Smooth muscle cell (in vitro differentiated cells): ENCODE measurements at regions not wholly inside any gene's neighbourhood (a gene's known extent, or its start where the extent isn't known, plus 50 kb on each side); places are given as distances from the start of the nearest gene placed in this dataset.

ENCODE experiments used
- DNase-seq: peaks from one replicate; lab custom pipeline; 2025; ENCODE audit not compliant: unreplicated experiment; lab: John Stamatoyannopoulos, UW
- H2AFZ ChIP-seq: fragments of 200-600 bp; sonication (generic); 2 replicates; pipeline ENCODE4 v1.6.0; 2016; ENCODE audit warnings: antibody characterized with exemption, low read depth, mild to moderate bottlenecking
- H3F3A ChIP-seq: fragments of 200-600 bp; sonication (generic); 2 replicates; pipeline ENCODE4 v1.6.0; 2017; ENCODE audit warnings: antibody characterized with exemption, low read depth
- H3K27ac ChIP-seq: fragments of 200-600 bp; sonication (generic); 2 replicates; pipeline ENCODE4 v1.5.1; 2016; ENCODE audit warnings: low read depth, mild to moderate bottlenecking
- H3K27me3 ChIP-seq: fragments of 200-600 bp; sonication (generic); 2 replicates; pipeline ENCODE4 v1.6.1; 2016; ENCODE audit warnings: low read depth, mild to moderate bottlenecking
- H3K36me3 ChIP-seq: fragments of 200-600 bp; sonication (generic); 2 replicates; pipeline ENCODE4 v1.5.1; 2016; ENCODE audit warnings: low read depth
- H3K4me1 ChIP-seq: fragments of 200-600 bp; sonication (generic); 2 replicates; pipeline ENCODE4 v1.5.1; 2016; ENCODE audit warnings: low read depth
- H3K4me2 ChIP-seq: fragments of 200-600 bp; sonication (generic); 2 replicates; pipeline ENCODE4 v1.6.0; 2016; ENCODE audit warnings: mild to moderate bottlenecking
- H3K4me3 ChIP-seq: fragments of 200-600 bp; sonication (generic); 2 replicates; pipeline ENCODE4 v1.5.1; 2016; ENCODE audit warnings: mild to moderate bottlenecking
- H3K79me2 ChIP-seq: fragments of 200-600 bp; sonication (generic); 2 replicates; pipeline ENCODE4 v1.6.0; 2016; ENCODE audit warnings: low read depth, mild to moderate bottlenecking
- H3K9ac ChIP-seq: fragments of 200-600 bp; sonication (generic); 2 replicates; pipeline ENCODE4 v1.6.0; 2016; ENCODE audit warnings: low read depth
- H3K9me3 ChIP-seq: fragments of 200-600 bp; sonication (generic); replicated peaks from 2 replicates; pipeline ENCODE4 v1.5.1; 2016; ENCODE audit warnings: low read depth
- H4K20me1 ChIP-seq: fragments of 200-600 bp; sonication (generic); 2 replicates; pipeline ENCODE4 v1.6.0; 2016; ENCODE audit warnings: low read depth
- WGBS: methylation state at CpG from one replicate; pipeline ENCODE4 v1.1.7; 2016; ENCODE audit warnings: low lambda C conversion rate; 5-methylcytosine and 5-hydroxymethylcytosine counted together
- TF ChIP-seq, protein P1 (sequence below): fragments of 200-600 bp; sonication (generic); IDR thresholded peaks from 2 replicates; pipeline ENCODE4 v1.5.1; 2017; ENCODE audit warnings: borderline replicate concordance, mild to moderate bottlenecking, antibody characterized with exemption; ENCODE audit not compliant: insufficient read depth, poor library complexity, severe bottlenecking

DNA sequence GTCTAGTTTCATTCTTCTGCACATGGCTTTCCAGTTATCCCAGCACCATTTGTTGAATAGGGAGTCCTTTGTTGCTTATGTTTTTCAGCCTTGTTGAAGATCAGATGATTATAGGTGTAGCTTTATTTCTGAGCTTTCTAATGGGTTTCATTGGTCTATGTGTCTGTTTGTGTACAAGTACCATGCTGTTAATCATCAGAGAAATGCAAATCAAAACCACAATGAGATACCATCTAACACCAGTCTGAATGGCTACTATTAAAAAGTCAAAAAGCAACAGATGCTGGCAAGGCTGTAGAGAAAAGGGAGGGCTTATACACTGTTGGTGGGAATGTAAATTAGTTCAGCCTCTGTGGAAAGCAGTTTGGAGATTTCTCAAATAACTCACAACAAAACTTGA, 321.5 kb upstream of the PTBP2 start:
- Histone ChIP-seq H3K9me3 (no peaks in the 10 kb centered on the region), H3K79me2 (no peaks in the 10 kb centered on the region), H3F3A (no peaks in the 10 kb centered on the region), H2AFZ (no peak overlapping the region), H3K4me3 (no peak overlapping the region), H3K9ac (no peak overlapping the region), H3K36me3 (no peaks in the 10 kb centered on the region), H3K27me3 (no peaks in the 10 kb centered on the region), H3K27ac (no peak overlapping the region), H3K4me1 (no peaks in the 10 kb centered on the region), H3K4me2 (no peak overlapping the region), H4K20me1 (no peaks in the 10 kb centered on the region)
- TF ChIP-seq, protein P1, sequence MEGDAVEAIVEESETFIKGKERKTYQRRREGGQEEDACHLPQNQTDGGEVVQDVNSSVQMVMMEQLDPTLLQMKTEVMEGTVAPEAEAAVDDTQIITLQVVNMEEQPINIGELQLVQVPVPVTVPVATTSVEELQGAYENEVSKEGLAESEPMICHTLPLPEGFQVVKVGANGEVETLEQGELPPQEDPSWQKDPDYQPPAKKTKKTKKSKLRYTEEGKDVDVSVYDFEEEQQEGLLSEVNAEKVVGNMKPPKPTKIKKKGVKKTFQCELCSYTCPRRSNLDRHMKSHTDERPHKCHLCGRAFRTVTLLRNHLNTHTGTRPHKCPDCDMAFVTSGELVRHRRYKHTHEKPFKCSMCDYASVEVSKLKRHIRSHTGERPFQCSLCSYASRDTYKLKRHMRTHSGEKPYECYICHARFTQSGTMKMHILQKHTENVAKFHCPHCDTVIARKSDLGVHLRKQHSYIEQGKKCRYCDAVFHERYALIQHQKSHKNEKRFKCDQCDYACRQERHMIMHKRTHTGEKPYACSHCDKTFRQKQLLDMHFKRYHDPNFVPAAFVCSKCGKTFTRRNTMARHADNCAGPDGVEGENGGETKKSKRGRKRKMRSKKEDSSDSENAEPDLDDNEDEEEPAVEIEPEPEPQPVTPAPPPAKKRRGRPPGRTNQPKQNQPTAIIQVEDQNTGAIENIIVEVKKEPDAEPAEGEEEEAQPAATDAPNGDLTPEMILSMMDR: no peak
- DNase-seq: no peak

DNA sequence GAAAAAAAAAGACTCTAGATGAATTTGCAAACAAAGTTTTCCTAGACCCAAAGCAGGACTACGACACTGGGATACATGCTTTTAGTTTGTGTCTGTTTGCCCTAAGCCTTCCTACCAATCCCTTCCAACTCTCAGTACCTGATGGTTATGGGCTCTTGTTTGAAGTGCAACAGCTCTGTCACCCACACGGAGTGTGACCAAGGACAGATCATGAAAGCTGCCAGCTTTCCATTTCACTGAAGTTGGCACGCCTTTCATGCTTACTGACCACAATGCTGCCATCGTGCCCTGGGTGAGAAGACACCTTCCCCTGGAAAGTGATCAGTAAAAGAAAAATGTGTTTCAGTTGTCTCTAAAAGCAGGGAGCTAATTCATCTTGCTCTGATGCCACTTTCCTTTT, 312.5 kb upstream of the PTBP2 start:
- Histone ChIP-seq H2AFZ (no peak overlapping the region), H3K4me2 (no peak overlapping the region)
- WGBS: 74% methylated on average over 4 of the region's 4 CpGs

DNA sequence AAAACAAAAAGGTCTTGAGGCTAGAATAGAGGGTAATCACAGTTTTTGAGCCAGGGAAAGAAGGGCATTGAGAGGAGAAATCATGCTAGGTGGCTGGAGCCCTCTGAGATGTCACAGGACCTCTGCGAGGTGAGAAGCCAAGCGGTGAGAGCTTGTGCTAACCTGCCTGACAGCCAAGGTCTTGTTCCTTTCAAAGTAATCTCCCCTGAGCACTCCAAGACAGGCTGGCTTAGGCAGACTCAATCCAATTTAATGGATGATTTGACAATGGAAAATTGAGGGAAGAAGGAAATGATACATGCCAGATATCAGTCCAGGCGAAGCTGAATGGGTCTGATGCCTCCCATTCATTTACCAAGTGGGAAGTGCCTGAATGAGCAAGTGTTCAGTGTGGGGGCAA, 311.9 kb upstream of the PTBP2 start:
- Histone ChIP-seq H3K27me3 (peaks cover 11% of the 10 kb centered on the region), H3K4me3 (no peak overlapping the region), H3F3A (no peaks in the 10 kb centered on the region), H3K9ac (no peak overlapping the region), H3K36me3 (no peaks in the 10 kb centered on the region), H3K9me3 (no peaks in the 10 kb centered on the region), H3K79me2 (no peaks in the 10 kb centered on the region), H3K27ac (no peak overlapping the region), H3K4me1 (no peaks in the 10 kb centered on the region), H2AFZ (no peak overlapping the region), H4K20me1 (no peaks in the 10 kb centered on the region), H3K4me2 (no peak overlapping the region)
- WGBS: 69% methylated on average over 3 of the region's 3 CpGs
- DNase-seq: no peak
- TF ChIP-seq, protein P1: no peak

More for the DNA sequence above, 312.5 kb upstream of the PTBP2 start:
- H3K4me3 ChIP-seq: no peak overlapping the region
- no peaks in the 10 kb centered on the region for H3K36me3 ChIP-seq
- H3K9me3 ChIP-seq: no peaks in the 10 kb centered on the region
- DNase-seq: no peak
- H3K9ac ChIP-seq: no peak overlapping the region
- H3K27ac ChIP-seq: no peak overlapping the region
- H3F3A ChIP-seq: no peaks in the 10 kb centered on the region
- H3K27me3 ChIP-seq: peaks cover 11% of the 10 kb centered on the region
- H3K4me1 ChIP-seq: no peaks in the 10 kb centered on the region
- H3K79me2 ChIP-seq: no peaks in the 10 kb centered on the region
- H4K20me1 ChIP-seq: no peaks in the 10 kb centered on the region
- TF ChIP-seq, protein P1: no peak

DNA sequence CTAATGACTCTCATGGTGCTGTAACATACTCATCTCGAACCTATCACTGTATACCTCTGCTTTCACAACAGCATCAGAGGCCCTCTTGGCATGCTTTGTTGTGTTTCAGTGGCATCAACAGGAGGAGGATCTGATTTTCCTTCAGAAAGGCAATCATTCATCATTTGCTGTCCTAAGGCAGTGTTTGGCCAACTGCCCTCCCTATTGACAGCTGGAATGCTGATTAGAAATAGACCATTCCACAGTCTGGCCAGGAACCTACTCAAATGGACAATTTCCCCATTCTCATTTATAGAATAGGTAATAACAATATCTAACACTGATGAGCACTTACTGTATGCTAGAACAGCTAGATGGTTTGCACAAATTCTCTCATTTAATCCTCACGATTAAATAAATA, 310.6 kb upstream of the PTBP2 start:
- Histone ChIP-seq H3F3A (no peaks in the 10 kb centered on the region), H3K27me3 (peaks cover 11% of the 10 kb centered on the region), H2AFZ (no peak overlapping the region), H3K9ac (no peak overlapping the region), H4K20me1 (no peaks in the 10 kb centered on the region), H3K4me2 (no peak overlapping the region), H3K4me3 (no peak overlapping the region), H3K36me3 (no peaks in the 10 kb centered on the region), H3K79me2 (no peaks in the 10 kb centered on the region), H3K4me1 (no peaks in the 10 kb centered on the region), H3K9me3 (no peaks in the 10 kb centered on the region), H3K27ac (no peak overlapping the region)
- whole genome bisulfite sequencing: 68% methylated on average over 2 of the region's 2 CpGs
- TF ChIP-seq, protein P1: no peak
- no peak for DNase-seq
